H9 (cell line): ENCODE measurements at regions not wholly inside any gene's neighbourhood (a gene's known extent, or its start where the extent isn't known, plus 50 kb on each side); places are given as distances from the start of the nearest gene placed in this dataset.

Experiments
- DNase-seq: peaks from one replicate; pipeline ENCODE4 v3.0.0-alpha.2; 2017
- H2AFZ ChIP-seq: one replicate; pipeline ENCODE4 v1.6.1; 2013; ENCODE audit warnings: mild to moderate bottlenecking, low read length, control low read depth, moderate library complexity
- H2AK5ac ChIP-seq: 2 replicates; pipeline ENCODE4 v1.6.1; 2013; ENCODE audit warnings: low read length, control low read depth, mixed read lengths; ENCODE audit not compliant: insufficient read length
- H2BK120ac ChIP-seq: one replicate; pipeline ENCODE4 v1.6.1; 2013; ENCODE audit warnings: low read depth, mild to moderate bottlenecking, low read length, control low read depth, inconsistent platforms; ENCODE audit not compliant: poor library complexity, severe bottlenecking
- H2BK12ac ChIP-seq: 2 replicates; pipeline ENCODE4 v1.6.1; 2013; ENCODE audit warnings: low read length, control low read depth, mixed read lengths, low read depth; ENCODE audit not compliant: insufficient read length
- H2BK15ac ChIP-seq: 2 replicates; pipeline ENCODE4 v1.6.1; 2013; ENCODE audit warnings: low read depth, low read length, control low read depth
- H2BK20ac ChIP-seq: one replicate; pipeline ENCODE4 v1.6.1; 2013; ENCODE audit warnings: low read depth, mild to moderate bottlenecking, low read length, control low read depth, inconsistent platforms; ENCODE audit not compliant: poor library complexity, severe bottlenecking
- H2BK5ac ChIP-seq: 2 replicates; pipeline ENCODE4 v1.6.1; 2013; ENCODE audit warnings: low read length, control low read depth, mixed read lengths; ENCODE audit not compliant: insufficient read length
- H3K14ac ChIP-seq: 2 replicates; pipeline ENCODE4 v1.6.1; 2013; ENCODE audit warnings: low read length, control low read depth; ENCODE audit not compliant: insufficient read depth
- H3K18ac ChIP-seq: 2 replicates; pipeline ENCODE4 v1.6.1; 2013; ENCODE audit warnings: low read depth, mild to moderate bottlenecking, mixed read lengths, low read length, control low read depth; ENCODE audit not compliant: insufficient read length
- H3K23ac ChIP-seq: 2 replicates; pipeline ENCODE4 v1.6.1; 2013; ENCODE audit warnings: low read length, control low read depth, mixed read lengths, low read depth; ENCODE audit not compliant: insufficient read length
- H3K23me2 ChIP-seq: 2 replicates; pipeline ENCODE4 v1.6.1; 2013; ENCODE audit warnings: low read depth, mild to moderate bottlenecking, mixed read lengths, low read length, control low read depth; ENCODE audit not compliant: insufficient read length, poor library complexity, severe bottlenecking
- H3K27ac ChIP-seq: 2 replicates; pipeline ENCODE4 v1.5.1; 2013; ENCODE audit warnings: low read length, control low read depth, mixed read lengths, low read depth; ENCODE audit not compliant: insufficient read length
- H3K27me3 ChIP-seq: 2 replicates; pipeline ENCODE4 v1.6.1; 2013; ENCODE audit warnings: low read length, control low read depth, inconsistent platforms; ENCODE audit not compliant: insufficient read depth
- H3K4ac ChIP-seq: 2 replicates; pipeline ENCODE4 v1.6.1; 2013; ENCODE audit warnings: low read depth, mild to moderate bottlenecking, control low read depth, inconsistent platforms, low read length, moderate library complexity
- H3K4me1 ChIP-seq: 2 replicates; pipeline ENCODE4 v1.6.1; 2013; ENCODE audit warnings: low read length, control low read depth, inconsistent platforms; ENCODE audit not compliant: insufficient read depth
- H3K4me2 ChIP-seq: 2 replicates; pipeline ENCODE4 v1.6.1; 2013; ENCODE audit warnings: low read length, control low read depth, mixed read lengths; ENCODE audit not compliant: insufficient read length, insufficient read depth
- H3K56ac ChIP-seq: 2 replicates; pipeline ENCODE4 v1.6.1; 2013; ENCODE audit warnings: low read depth, mild to moderate bottlenecking, mixed read lengths, low read length, control low read depth; ENCODE audit not compliant: insufficient read length
- H3K79me1 ChIP-seq: 2 replicates; pipeline ENCODE4 v1.6.1; 2013; ENCODE audit warnings: low read depth, mild to moderate bottlenecking, moderate library complexity, low read length, control low read depth, inconsistent platforms; ENCODE audit not compliant: insufficient read depth, poor library complexity, severe bottlenecking
- H3K79me2 ChIP-seq: 2 replicates; pipeline ENCODE4 v1.6.1; 2013; ENCODE audit warnings: low read length, control low read depth, inconsistent platforms; ENCODE audit not compliant: insufficient read depth
- H3K9ac ChIP-seq: 2 replicates; pipeline ENCODE4 v1.6.1; 2013; ENCODE audit warnings: low read length, control low read depth, mixed read lengths; ENCODE audit not compliant: insufficient read length; ENCODE audit errors: extremely low read depth
- H3K9me3 ChIP-seq: one replicate; pipeline ENCODE4 v1.6.1; 2013; ENCODE audit warnings: low read depth, low read length, inconsistent platforms; ENCODE audit not compliant: control insufficient read depth
- H3T11ph ChIP-seq: one replicate; pipeline ENCODE4 v1.6.1; 2013; ENCODE audit warnings: mild to moderate bottlenecking, low read length, control low read depth, inconsistent platforms
- H4K20me1 ChIP-seq: one replicate; pipeline ENCODE4 v1.6.1; 2013; ENCODE audit not compliant: control insufficient read depth, insufficient read length, insufficient read depth
- H4K5ac ChIP-seq: 2 replicates; pipeline ENCODE4 v1.6.1; 2013; ENCODE audit warnings: low read depth, mild to moderate bottlenecking, mixed read lengths, low read length, control low read depth; ENCODE audit not compliant: insufficient read length
- H4K8ac ChIP-seq: replicated peaks from 2 replicates; pipeline ENCODE4 v1.6.1; 2013; ENCODE audit warnings: low read length, control low read depth, mixed read lengths, low read depth; ENCODE audit not compliant: insufficient read length
- H4K91ac ChIP-seq: 2 replicates; pipeline ENCODE4 v1.6.1; 2013; ENCODE audit warnings: low read depth, mild to moderate bottlenecking, moderate library complexity, mixed read lengths, low read length, control low read depth; ENCODE audit not compliant: insufficient read length
- H3K27ac Mint-ChIP-seq, 3 experiments: 2 replicates in 2 of 3; 3 replicates in 1 of 3; pipeline ENCODE4 v1.8.0; 2020 to 2021; ENCODE audit warnings: mixed read lengths in 3 of 3, mild to moderate bottlenecking in 1 of 3, moderate library complexity in 1 of 3
- H3K27me3 Mint-ChIP-seq: 2 replicates; pipeline ENCODE4 v1.8.0; 2021; ENCODE audit warnings: low read depth, mild to moderate bottlenecking, moderate library complexity, mixed read lengths
- H3K36me3 Mint-ChIP-seq, 3 experiments: 2 replicates in 2 of 3; 3 replicates in 1 of 3; pipeline ENCODE4 v1.8.0; 2020 to 2021; ENCODE audit warnings: low read depth in 3 of 3, mixed read lengths in 3 of 3; ENCODE audit not compliant: insufficient read depth in 1 of 3
- H3K4me1 Mint-ChIP-seq, 2 experiments: 2 replicates each; pipeline ENCODE4 v1.8.0; 2020; ENCODE audit warnings: mixed read lengths in 2 of 2
- H3K4me3 Mint-ChIP-seq, 2 experiments: 2 replicates in 1 of 2; 3 replicates in 1 of 2; pipeline ENCODE4 v1.8.0; 2020 to 2021; ENCODE audit warnings: mild to moderate bottlenecking in 2 of 2, mixed read lengths in 2 of 2, moderate library complexity in 1 of 2
- H3K9me3 Mint-ChIP-seq, 2 experiments: 2 replicates in 1 of 2; 3 replicates in 1 of 2; pipeline ENCODE4 v1.8.0; 2020; ENCODE audit warnings: mild to moderate bottlenecking in 2 of 2, mixed read lengths in 2 of 2, moderate library complexity in 1 of 2
- WGBS: extraction: QIAGEN DNeasy Blood & Tissue Kit; methylation state at CpG from one replicate; pipeline ENCODE4 v1.1.7; 2013; ENCODE audit warnings: missing lambda C conversion rate, low lambda C conversion rate, mixed read lengths; ENCODE audit not compliant: insufficient read length; ENCODE audit errors: extremely low coverage; 5-methylcytosine and 5-hydroxymethylcytosine counted together
- TF ChIP-seq, protein P1 (sequence below): fragments of 200-600 bp; sonication (generic); conservative IDR thresholded peaks from 3 replicates; pipeline ENCODE4 v1.8.0; 2021; ENCODE audit warnings: antibody characterized with exemption, mild to moderate bottlenecking

DNA sequence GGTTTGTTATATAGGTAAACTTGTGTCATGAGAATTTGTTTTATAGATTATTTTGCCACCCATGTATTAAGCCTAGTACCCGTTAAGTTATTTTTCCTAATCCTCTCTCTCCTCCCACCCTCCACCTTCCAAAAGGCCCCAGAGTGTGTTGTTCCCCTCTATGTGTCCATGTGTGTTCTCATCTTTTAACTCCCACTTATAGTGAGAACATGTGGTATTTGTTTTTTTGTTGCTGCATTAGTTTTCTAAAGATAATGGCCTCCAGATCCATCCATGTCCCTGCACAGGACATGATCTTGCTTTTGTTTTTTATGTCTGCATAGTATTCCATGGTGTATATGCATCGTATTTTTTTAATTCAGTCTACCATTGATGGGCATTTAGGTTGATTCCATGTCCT is 1075.6 kb upstream of the CNTNAP5 start:
- no peaks in the 10 kb centered on the region for H3K23me2 ChIP-seq
- H3K27me3 Mint-ChIP-seq, result no peaks in the 10 kb centered on the region
- WGBS, result no CpG with 5 or more reads among the region's 2 CpGs
- no peak overlapping the region for H2AK5ac ChIP-seq
- no peak overlapping the region for H4K91ac ChIP-seq
- no peak overlapping the region for H2BK20ac ChIP-seq
- no peak overlapping the region for H4K5ac ChIP-seq
- no peaks in the 10 kb centered on the region for H3K79me2 ChIP-seq
- no peak overlapping the region for H3K56ac ChIP-seq
- no peaks in the 10 kb centered on the region for H3K36me3 Mint-ChIP-seq
- no peaks in the 10 kb centered on the region for H3K4me1 Mint-ChIP-seq
- H3K4me2 ChIP-seq, result no peak overlapping the region
- TF ChIP-seq, protein P1, sequence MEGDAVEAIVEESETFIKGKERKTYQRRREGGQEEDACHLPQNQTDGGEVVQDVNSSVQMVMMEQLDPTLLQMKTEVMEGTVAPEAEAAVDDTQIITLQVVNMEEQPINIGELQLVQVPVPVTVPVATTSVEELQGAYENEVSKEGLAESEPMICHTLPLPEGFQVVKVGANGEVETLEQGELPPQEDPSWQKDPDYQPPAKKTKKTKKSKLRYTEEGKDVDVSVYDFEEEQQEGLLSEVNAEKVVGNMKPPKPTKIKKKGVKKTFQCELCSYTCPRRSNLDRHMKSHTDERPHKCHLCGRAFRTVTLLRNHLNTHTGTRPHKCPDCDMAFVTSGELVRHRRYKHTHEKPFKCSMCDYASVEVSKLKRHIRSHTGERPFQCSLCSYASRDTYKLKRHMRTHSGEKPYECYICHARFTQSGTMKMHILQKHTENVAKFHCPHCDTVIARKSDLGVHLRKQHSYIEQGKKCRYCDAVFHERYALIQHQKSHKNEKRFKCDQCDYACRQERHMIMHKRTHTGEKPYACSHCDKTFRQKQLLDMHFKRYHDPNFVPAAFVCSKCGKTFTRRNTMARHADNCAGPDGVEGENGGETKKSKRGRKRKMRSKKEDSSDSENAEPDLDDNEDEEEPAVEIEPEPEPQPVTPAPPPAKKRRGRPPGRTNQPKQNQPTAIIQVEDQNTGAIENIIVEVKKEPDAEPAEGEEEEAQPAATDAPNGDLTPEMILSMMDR, result no peak
- no peaks in the 10 kb centered on the region for H3K9me3 Mint-ChIP-seq
- H3K23ac ChIP-seq, result no peak overlapping the region
- H2BK15ac ChIP-seq, result no peak overlapping the region
- no peaks in the 10 kb centered on the region for H3K4me1 ChIP-seq
- H4K20me1 ChIP-seq, result no peaks in the 10 kb centered on the region
- H3K18ac ChIP-seq, result no peak overlapping the region
- H3K4me3 Mint-ChIP-seq, result no peak overlapping the region
- no peak overlapping the region for H4K8ac ChIP-seq
- H3K14ac ChIP-seq, result no peak overlapping the region
- H2BK5ac ChIP-seq, result no peak overlapping the region
- H3K4ac ChIP-seq, result no peak overlapping the region
- H3K27ac ChIP-seq, result no peak overlapping the region
- peak overlapping the region in 1 of 3 experiments; percentile 11; a peak in 2 of 7 replicates for H3K27ac Mint-ChIP-seq
- H2BK12ac ChIP-seq, result no peak overlapping the region
- H3K27me3 ChIP-seq, result no peaks in the 10 kb centered on the region
- no peak overlapping the region for H2BK120ac ChIP-seq
- DNase-seq, result no peak
- H3K9me3 ChIP-seq, result no peaks in the 10 kb centered on the region
- no peak overlapping the region for H3K9ac ChIP-seq
- H2AFZ ChIP-seq, result no peak overlapping the region
- H3K79me1 ChIP-seq, result no peaks in the 10 kb centered on the region
- no peak overlapping the region for H3T11ph ChIP-seq
